ENCODE measurements at regions not wholly inside any gene's neighbourhood (a gene's known extent, or its start where the extent isn't known, plus 50 kb on each side); places are given as distances from the start of the nearest gene placed in this dataset.

DNA sequence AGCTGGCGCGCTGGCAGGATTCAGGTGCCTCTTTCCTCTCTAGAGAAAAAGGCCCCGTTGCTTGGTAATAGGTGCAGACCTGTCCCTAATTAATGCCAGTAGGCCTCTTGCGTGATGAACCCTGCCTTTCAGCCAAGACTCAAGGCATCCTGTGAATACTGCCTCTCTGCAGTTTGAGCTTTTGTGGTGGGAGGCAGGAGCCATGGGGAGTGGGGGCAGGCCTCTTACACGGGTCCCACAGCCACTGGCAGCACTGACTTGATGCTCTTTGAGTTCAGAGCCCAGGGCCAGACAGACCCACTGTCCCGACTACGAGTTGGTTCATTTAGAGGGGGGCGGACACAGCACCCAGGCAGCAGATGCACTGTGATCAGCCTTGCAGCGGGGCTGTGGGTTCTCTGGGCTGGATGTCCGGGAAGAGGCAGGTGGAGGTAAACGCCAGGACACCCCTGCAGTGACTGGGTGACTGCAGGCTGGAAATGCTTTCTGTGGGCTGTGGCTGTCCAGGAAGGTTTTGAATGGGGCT, 237.0 kb downstream of the SEC14L1 start:
- TF ChIP-seq CTCF (IDR thresholded peaks at IDR 0.05) = no peak
- no peak for TF ChIP-seq POLR2A (IDR thresholded peaks at IDR 0.05)

All from stomach (tissue), 4 donors.